Lung (tissue), 11 donors: ENCODE measurements at regions not wholly inside any gene's neighbourhood (a gene's known extent, or its start where the extent isn't known, plus 50 kb on each side); places are given as distances from the start of the nearest gene placed in this dataset.

Source experiments
- ATAC-seq: fragments of 200-7000 bp; cut with Tn5 transposase; one replicate; pipeline ENCODE4 v1.9.1; 2020; ENCODE audit warnings: moderate number of reproducible peaks; ENCODE audit not compliant: insufficient read depth, low FRiP score
- DNase-seq, 3 donors: peaks; one replicate each; pipeline ENCODE4 v3.0.0-alpha.2; 2013 to 2017
- H3K27ac ChIP-seq, 2 donors: one replicate each; pipeline ENCODE4 v1.5.1; 2013; ENCODE audit warnings: mild to moderate bottlenecking in 2 of 2, moderate library complexity in 2 of 2, control low read depth in 1 of 2, inconsistent platforms in 1 of 2, low read depth in 1 of 2, low read length in 1 of 2
- H3K27me3 ChIP-seq, 3 donors: one replicate each; pipeline ENCODE4 v1.5.1; 2013; ENCODE audit warnings: low read length in 2 of 3; ENCODE audit not compliant: control insufficient read depth in 3 of 3, insufficient read depth in 3 of 3
- H3K36me3 ChIP-seq, 4 donors: one replicate each; pipeline ENCODE4 v1.5.1; 2013; ENCODE audit warnings: low read length in 4 of 4, mild to moderate bottlenecking in 1 of 4, moderate library complexity in 1 of 4; ENCODE audit not compliant: control insufficient read depth in 4 of 4, insufficient read depth in 4 of 4
- H3K4me1 ChIP-seq, 5 donors: one replicate each; pipeline ENCODE4 v1.5.1; 2013; ENCODE audit warnings: low read length in 5 of 5, mild to moderate bottlenecking in 2 of 5, moderate library complexity in 1 of 5; ENCODE audit not compliant: control insufficient read depth in 5 of 5, insufficient read depth in 5 of 5
- H3K4me3 ChIP-seq: one replicate; pipeline ENCODE4 v1.5.1; 2013; ENCODE audit warnings: mild to moderate bottlenecking, control low read depth, moderate library complexity
- H3K9ac ChIP-seq, 2 donors: one replicate each; pipeline ENCODE4 v1.5.1; 2013; ENCODE audit warnings: low read length in 2 of 2, control low read depth in 1 of 2; ENCODE audit not compliant: insufficient read depth in 1 of 2
- H3K9me3 ChIP-seq, 4 donors: one replicate each; pipeline ENCODE4 v1.5.1; 2013; ENCODE audit warnings: low read length in 3 of 4, mild to moderate bottlenecking in 1 of 4, moderate library complexity in 1 of 4; ENCODE audit not compliant: control insufficient read depth in 4 of 4, insufficient read depth in 3 of 4
- WGBS, 2 donors: extraction: QIAGEN DNeasy Blood & Tissue Kit; methylation state at CpG; one replicate each; pipeline ENCODE4 v1.1.7; 2013; 5-methylcytosine and 5-hydroxymethylcytosine counted together
- TF ChIP-seq, protein P1 (sequence below): IDR thresholded peaks from 2 replicates; pipeline ENCODE4 v1.5.1; 2012; ENCODE audit warnings: mild to moderate bottlenecking; ENCODE audit errors: control extremely low read depth, extremely low read depth
- donor health status: control.
- donor health status: control.
- donor health status: Bipolar disorder and iron deficiency.
- donor health status: healthy.
- donor health status: DM: yes; HTN: yes; CAD: no.

- no peaks in the 10 kb centered on the region for H3K4me1 ChIP-seq
- 75 to 88% methylated on average over 3 of the region's 3 CpGs for WGBS, 2 donors
- H3K9me3 ChIP-seq: peaks cover 0 to 2% (median 0%) of the 10 kb centered on the region in 4 donors
- no peaks in the 10 kb centered on the region for H3K27me3 ChIP-seq
- DNase-seq: no peak
- H3K9ac ChIP-seq: no peak overlapping the region
- TF ChIP-seq, protein P1, sequence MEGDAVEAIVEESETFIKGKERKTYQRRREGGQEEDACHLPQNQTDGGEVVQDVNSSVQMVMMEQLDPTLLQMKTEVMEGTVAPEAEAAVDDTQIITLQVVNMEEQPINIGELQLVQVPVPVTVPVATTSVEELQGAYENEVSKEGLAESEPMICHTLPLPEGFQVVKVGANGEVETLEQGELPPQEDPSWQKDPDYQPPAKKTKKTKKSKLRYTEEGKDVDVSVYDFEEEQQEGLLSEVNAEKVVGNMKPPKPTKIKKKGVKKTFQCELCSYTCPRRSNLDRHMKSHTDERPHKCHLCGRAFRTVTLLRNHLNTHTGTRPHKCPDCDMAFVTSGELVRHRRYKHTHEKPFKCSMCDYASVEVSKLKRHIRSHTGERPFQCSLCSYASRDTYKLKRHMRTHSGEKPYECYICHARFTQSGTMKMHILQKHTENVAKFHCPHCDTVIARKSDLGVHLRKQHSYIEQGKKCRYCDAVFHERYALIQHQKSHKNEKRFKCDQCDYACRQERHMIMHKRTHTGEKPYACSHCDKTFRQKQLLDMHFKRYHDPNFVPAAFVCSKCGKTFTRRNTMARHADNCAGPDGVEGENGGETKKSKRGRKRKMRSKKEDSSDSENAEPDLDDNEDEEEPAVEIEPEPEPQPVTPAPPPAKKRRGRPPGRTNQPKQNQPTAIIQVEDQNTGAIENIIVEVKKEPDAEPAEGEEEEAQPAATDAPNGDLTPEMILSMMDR: no peak
- no peak overlapping the region for H3K4me3 ChIP-seq
- no peak overlapping the region for H3K27ac ChIP-seq
- no peak for ATAC-seq
- H3K36me3 ChIP-seq: no peaks in the 10 kb centered on the region
Observed at GRCh38 chr5:147037515-147038205, 159.1 kb upstream of the PPP2R2B start.

DNA sequence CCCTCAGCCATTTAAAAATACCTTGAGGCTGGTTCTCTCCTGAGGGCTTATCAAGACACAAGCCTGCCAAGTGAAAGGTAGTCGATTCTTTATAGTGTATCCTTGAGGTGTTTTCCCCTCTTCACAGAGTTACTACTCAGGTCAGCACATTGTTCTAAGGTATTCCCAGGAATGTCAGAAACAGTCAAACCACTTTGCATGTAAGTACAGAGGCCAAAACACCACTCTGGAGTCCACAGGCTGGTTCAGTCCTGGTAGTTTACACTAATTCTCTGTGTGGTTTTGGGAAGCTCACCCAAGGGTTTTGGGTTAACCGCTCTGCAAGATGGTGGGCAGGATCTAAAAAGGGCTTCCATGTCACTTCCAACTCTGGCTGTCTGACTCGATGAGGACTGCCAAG, 162.3 kb upstream of the PPP2R2B start:
- H3K9ac ChIP-seq: no peak overlapping the region
- TF ChIP-seq, protein P1: no peak
- no peak for ATAC-seq
- H3K4me1 ChIP-seq: no peaks in the 10 kb centered on the region
- H3K4me3 ChIP-seq: no peak overlapping the region
- H3K27me3 ChIP-seq: peaks cover 0 to 3% (median 0%) of the 10 kb centered on the region in 3 donors
- no peak for DNase-seq
- H3K36me3 ChIP-seq: no peaks in the 10 kb centered on the region
- peaks cover 0 to 2% (median 0%) of the 10 kb centered on the region in 4 donors for H3K9me3 ChIP-seq
- WGBS, 2 donors: 76 to 87% methylated on average over 3 of the region's 3 CpGs
- H3K27ac ChIP-seq: no peak overlapping the region

GRCh38 chr5:147044572-147045273, 166.2 kb upstream of the PPP2R2B start:
- H3K4me1 ChIP-seq: no peaks in the 10 kb centered on the region
- DNase-seq: no peak
- ATAC-seq: no peak
- no peak overlapping the region for H3K4me3 ChIP-seq
- no peak overlapping the region for H3K27ac ChIP-seq
- H3K9me3 ChIP-seq: peaks cover 0 to 4% (median 0%) of the 10 kb centered on the region in 4 donors
- no peaks in the 10 kb centered on the region for H3K36me3 ChIP-seq
- peaks cover 0 to 3% (median 0%) of the 10 kb centered on the region in 3 donors for H3K27me3 ChIP-seq
- H3K9ac ChIP-seq: no peak overlapping the region
- 66 to 69% methylated on average over 2 of the region's 2 CpGs for WGBS, 2 donors
- TF ChIP-seq, protein P1: no peak
